HepG2 (cell line): ENCODE measurements at regions not wholly inside any gene's neighbourhood (a gene's known extent, or its start where the extent isn't known, plus 50 kb on each side); places are given as distances from the start of the nearest gene placed in this dataset.

Source experiments
- ATAC-seq: fragments of 200-7000 bp; cut with Tn5 transposase; 3 replicates; pipeline ENCODE4 v1.9.1; 2020; ENCODE audit warnings: mild to moderate bottlenecking, moderate library complexity
- BruUV-seq: library from RNA; stranded (reverse); fragments of 400-500 nt; replicated peaks from 2 replicates; lab custom pipeline; 2021; lab: Mats Ljungman, UMichigan
- CTCF ChIA-PET: fragments of 300-600 bp; formaldehyde crosslinking; extraction: SDS; loops from one replicate; lab custom pipeline; 2021; ENCODE audit warnings: low total read pairs, inconsistent platforms, low intra/inter-chr PET ratio; lab: Yijun Ruan, JAX
- POLR2A ChIA-PET: fragments of 350-600 bp; sonication (Branson Sonifier 250); formaldehyde crosslinking; loops from one replicate; lab custom pipeline; 2020; ENCODE audit warnings: antibody characterized with exemption, inconsistent platforms; lab: Yijun Ruan, JAX
- DNase-seq: peaks from one replicate; pipeline ENCODE4 v3.0.0-alpha.2; 2015; ENCODE audit warnings: low spot score
- FAIRE-seq: peaks from 3 replicates; lab custom pipeline; 2011; peaks lifted over from hg19 to GRCh38; lab: Jason Lieb, UNC
- H2AFZ ChIP-seq: one replicate; pipeline ENCODE4 v1.6.1; 2011; ENCODE audit warnings: low read length, inconsistent platforms
- H3K27ac ChIP-seq: fragments of 300-600 bp; 3 replicates; pipeline ENCODE4 v1.8.0; 2011; ENCODE audit warnings: mixed run types, mild to moderate bottlenecking, mixed read lengths, low read length, inconsistent platforms; ENCODE audit not compliant: insufficient read depth; ENCODE audit errors: extremely low read length
- H3K27me3 ChIP-seq, 2 experiments: fragments of 200-600 bp in 1 of 2; 2 replicates in 1 of 2; 3 replicates in 1 of 2; pipeline versions ENCODE4 v1.6.0 to v1.8.0; 2011; ENCODE audit warnings: low read length in 2 of 2, mild to moderate bottlenecking in 2 of 2, moderate library complexity in 2 of 2, inconsistent platforms in 1 of 2; ENCODE audit not compliant: insufficient read depth in 2 of 2, control insufficient read depth in 1 of 2
- H3K36me3 ChIP-seq, 2 experiments: fragments of 200-600 bp in 1 of 2; replicated peaks in 1 of 2; 2 replicates in 1 of 2; 3 replicates in 1 of 2; pipeline versions ENCODE4 v1.5.1 to v1.8.0; 2011; ENCODE audit warnings: low read length in 2 of 2, inconsistent platforms in 1 of 2; ENCODE audit not compliant: insufficient read depth in 2 of 2, control insufficient read depth in 1 of 2
- H3K4me1 ChIP-seq: 2 replicates; pipeline ENCODE4 v1.5.1; 2012; ENCODE audit warnings: low read length, inconsistent platforms; ENCODE audit not compliant: insufficient read depth
- H3K4me2 ChIP-seq: 2 replicates; pipeline ENCODE4 v1.6.0; 2011; ENCODE audit warnings: low read depth, low read length, inconsistent platforms
- H3K4me3 ChIP-seq, 3 experiments: fragments of 200-600 bp in 1 of 3; sonication (generic), shearing (Covaris generic) in 1 of 3; replicated peaks in 1 of 3; 2 replicates each; pipeline ENCODE4 v1.5.1; 2011 to 2016; ENCODE audit warnings: low read length in 3 of 3, inconsistent platforms in 2 of 3, low read depth in 2 of 3, mild to moderate bottlenecking in 2 of 3, control low read depth in 1 of 3, mixed read lengths in 1 of 3; ENCODE audit not compliant: insufficient read depth in 1 of 3
- H3K79me2 ChIP-seq: one replicate; pipeline ENCODE4 v1.6.1; 2011; ENCODE audit warnings: low read length, inconsistent platforms; ENCODE audit not compliant: insufficient read depth
- H3K9ac ChIP-seq: 2 replicates; pipeline ENCODE4 v1.6.0; 2011; ENCODE audit warnings: mild to moderate bottlenecking, low read depth, low read length, inconsistent platforms; ENCODE audit not compliant: insufficient read depth
- H3K9me3 ChIP-seq: 2 replicates; pipeline ENCODE4 v1.5.1; 2012; ENCODE audit warnings: mild to moderate bottlenecking, low read length
- H4K20me1 ChIP-seq: 2 replicates; pipeline ENCODE4 v1.6.0; 2011; ENCODE audit warnings: inconsistent platforms, mild to moderate bottlenecking, low read length, moderate library complexity; ENCODE audit not compliant: insufficient read depth
- TCF7 ChIP-seq: sonication (generic); IDR thresholded peaks from 2 replicates; pipeline ENCODE4 v1.6.1; 2016; ENCODE audit warnings: antibody characterized with exemption, low read depth
- ZNF746 ChIP-seq: sonication (generic); formaldehyde crosslinking; IDR thresholded peaks from 2 replicates; pipeline ENCODE4 v1.8.0; 2022; ENCODE audit warnings: mild to moderate bottlenecking, missing genetic modification reagents
- WGBS: methylation state at CpG from one replicate; pipeline ENCODE4 v1.1.6; 2017; ENCODE audit warnings: low lambda C conversion rate; 5-methylcytosine and 5-hydroxymethylcytosine counted together
- in situ Hi-C: cut with HindIII; loops from 2 replicates; pipeline ENCODE4 v1.10.0; 2017; ENCODE audit warnings: low pct_unique_long_range_greater_than_20kb; ENCODE audit not compliant: extremely low pct_ligation_motif_present
- intact Hi-C: fragments of 100-400 bp; cut with micrococcal nuclease; formaldehyde crosslinking; loops from one replicate; pipeline ENCODE4 v1.10.0; 2022; ENCODE audit not compliant: unreplicated experiment
- TF ChIP-seq, protein P1 (sequence below): sonication (generic); formaldehyde crosslinking; IDR thresholded peaks from 2 replicates; pipeline ENCODE4 v1.4.0; 2020; ENCODE audit warnings: mild to moderate bottlenecking, missing genetic modification reagents
- TF ChIP-seq, protein P2 (sequence below): sonication (generic); formaldehyde crosslinking; IDR thresholded peaks from 2 replicates; pipeline ENCODE4 v1.4.0; 2020; ENCODE audit warnings: missing genetic modification reagents
- TF ChIP-seq, protein P3 (sequence below): sonication (generic); formaldehyde crosslinking; conservative IDR thresholded peaks from 2 replicates; pipeline ENCODE4 v1.4.0; 2020; ENCODE audit warnings: missing genetic modification reagents

DNA sequence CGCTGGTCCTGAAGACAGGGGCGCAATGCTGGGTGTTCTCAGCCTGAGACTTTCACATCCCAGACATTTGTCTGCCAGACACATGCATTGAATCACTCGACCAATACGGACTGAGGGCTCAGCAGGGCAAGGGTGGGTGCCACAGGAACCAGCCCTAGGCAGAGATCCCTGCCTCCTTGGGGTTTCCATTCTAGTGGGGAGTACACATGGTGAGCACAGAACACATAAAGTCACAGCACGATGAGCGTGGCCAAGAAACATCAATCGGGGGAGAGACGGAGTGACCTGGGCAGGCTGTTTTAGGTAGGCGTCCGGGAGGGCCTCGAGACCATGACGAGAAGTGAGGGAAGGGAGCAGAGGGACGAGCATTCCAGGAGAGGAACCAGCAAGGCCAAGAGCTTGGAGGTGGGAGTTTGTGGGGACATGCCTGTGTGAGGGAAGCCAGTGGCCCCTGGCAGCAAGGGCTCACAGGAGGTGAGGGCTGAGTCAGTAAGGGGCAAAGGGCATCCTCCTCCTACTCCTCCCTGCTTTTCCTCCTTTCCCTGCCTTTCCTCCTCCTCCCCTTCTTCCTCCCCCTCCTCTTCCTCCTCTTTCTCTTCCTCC lies 126.3 kb upstream of the PEG3 start (continued):
- TF ChIP-seq, protein P1, sequence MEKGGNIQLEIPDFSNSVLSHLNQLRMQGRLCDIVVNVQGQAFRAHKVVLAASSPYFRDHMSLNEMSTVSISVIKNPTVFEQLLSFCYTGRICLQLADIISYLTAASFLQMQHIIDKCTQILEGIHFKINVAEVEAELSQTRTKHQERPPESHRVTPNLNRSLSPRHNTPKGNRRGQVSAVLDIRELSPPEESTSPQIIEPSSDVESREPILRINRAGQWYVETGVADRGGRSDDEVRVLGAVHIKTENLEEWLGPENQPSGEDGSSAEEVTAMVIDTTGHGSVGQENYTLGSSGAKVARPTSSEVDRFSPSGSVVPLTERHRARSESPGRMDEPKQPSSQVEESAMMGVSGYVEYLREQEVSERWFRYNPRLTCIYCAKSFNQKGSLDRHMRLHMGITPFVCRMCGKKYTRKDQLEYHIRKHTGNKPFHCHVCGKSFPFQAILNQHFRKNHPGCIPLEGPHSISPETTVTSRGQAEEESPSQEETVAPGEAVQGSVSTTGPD (CRISPR knock-in tag) = no peak
- TF ChIP-seq, protein P2, sequence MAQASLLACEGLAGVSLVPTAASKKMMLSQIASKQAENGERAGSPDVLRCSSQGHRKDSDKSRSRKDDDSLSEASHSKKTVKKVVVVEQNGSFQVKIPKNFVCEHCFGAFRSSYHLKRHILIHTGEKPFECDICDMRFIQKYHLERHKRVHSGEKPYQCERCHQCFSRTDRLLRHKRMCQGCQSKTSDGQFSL (CRISPR knock-in tag) = no peak
- TF ChIP-seq TCF7 = no peak

DNA sequence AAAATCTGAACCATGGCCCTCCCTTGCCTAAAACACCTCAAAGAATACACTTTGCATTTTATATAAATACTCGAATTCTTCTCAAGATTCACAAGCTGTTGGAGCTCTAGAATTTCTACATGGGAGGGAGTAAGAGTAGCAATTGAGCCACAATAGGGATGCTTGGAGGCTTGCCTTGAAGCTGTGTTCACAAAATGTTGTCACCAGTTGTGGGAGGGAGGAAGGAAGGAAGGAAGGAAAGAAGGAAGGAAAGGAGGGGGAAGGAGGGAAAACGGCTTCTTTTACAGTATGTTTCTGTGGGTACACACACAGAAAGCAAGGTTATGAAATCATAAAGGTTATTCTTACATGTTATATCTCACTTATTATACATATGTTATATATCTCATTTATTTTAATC lies 128.6 kb upstream of the PEG3 start:
- DNase-seq = no peak
- Histone ChIP-seq H3K4me1 (peaks cover 97% of the 10 kb centered on the region), H2AFZ (no peak overlapping the region), H3K27me3 (no peaks in the 10 kb centered on the region), H3K36me3 (no peaks in the 10 kb centered on the region), H3K9ac (no peak overlapping the region), H4K20me1 (no peaks in the 10 kb centered on the region), H3K4me3 (no peak overlapping the region), H3K79me2 (no peaks in the 10 kb centered on the region), H3K4me2 (no peak overlapping the region), H3K9me3 (no peaks in the 10 kb centered on the region), H3K27ac (peak overlapping the region; percentile 61)
- ChIA-PET POLR2A (no interaction called here), CTCF (no interaction called here)
- 70% methylated on average over 2 of the region's 2 CpGs for WGBS
- intact Hi-C loops = no loop called here
- TF ChIP-seq ZNF746 (CRISPR knock-in tag) = no peak
- TF ChIP-seq, protein P3, sequence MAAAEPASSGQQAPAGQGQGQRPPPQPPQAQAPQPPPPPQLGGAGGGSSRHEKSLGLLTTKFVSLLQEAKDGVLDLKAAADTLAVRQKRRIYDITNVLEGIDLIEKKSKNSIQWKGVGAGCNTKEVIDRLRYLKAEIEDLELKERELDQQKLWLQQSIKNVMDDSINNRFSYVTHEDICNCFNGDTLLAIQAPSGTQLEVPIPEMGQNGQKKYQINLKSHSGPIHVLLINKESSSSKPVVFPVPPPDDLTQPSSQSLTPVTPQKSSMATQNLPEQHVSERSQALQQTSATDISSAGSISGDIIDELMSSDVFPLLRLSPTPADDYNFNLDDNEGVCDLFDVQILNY = no peak
- ATAC-seq = no peak
- no TSS peak for BruUV-seq
- in situ Hi-C loops = no loop called here
- FAIRE-seq = no peak
